ENCODE measurements at regions not wholly inside any gene's neighbourhood (a gene's known extent, or its start where the extent isn't known, plus 50 kb on each side); places are given as distances from the start of the nearest gene placed in this dataset.

DNA sequence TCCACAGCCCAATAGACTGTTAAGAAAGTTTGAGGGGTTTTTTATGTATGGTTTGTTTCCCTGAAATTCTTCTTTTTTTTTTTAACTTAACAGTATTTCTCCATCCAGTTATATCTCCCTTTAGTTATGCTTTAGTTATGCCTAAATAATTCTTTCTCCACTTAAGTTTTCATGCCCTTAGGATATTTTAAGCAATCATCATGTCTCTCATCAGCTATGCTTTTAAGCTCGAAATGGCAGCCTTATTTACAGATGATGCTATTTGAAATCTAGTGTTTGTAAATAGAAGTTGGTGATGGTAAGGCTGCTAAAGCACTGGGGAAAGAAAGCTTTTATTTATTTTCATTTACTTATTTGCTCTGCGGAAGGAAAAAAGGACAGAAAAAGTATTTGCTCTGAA lies 439.3 kb downstream of the TFAP2B start:
- Histone ChIP-seq H3K4me1 (ENCODE audit: control insufficient read depth, insufficient read depth, low read length) (no peaks in the 10 kb centered on the region), H3K36me3 (ENCODE audit: control insufficient read depth in 2 of 2, insufficient read depth in 1 of 2, low read length in 2 of 2) (no peaks in the 10 kb centered on the region), H3K4me3 (ENCODE audit: low read depth, low read length) (no peak overlapping the region), H3K27ac (ENCODE audit: extremely low read depth, low read depth, low read length) (no peak overlapping the region), H3K9me3 (ENCODE audit: control insufficient read depth, insufficient read depth, low read depth, low read length) (no peaks in the 10 kb centered on the region)
- ChIA-PET CTCF (interaction anchor here (0.6 kb wide), 1 partner anchor 338 kb away, joined by 3 read pairs; no protein-coding TSS in a partner anchor), POLR2A (no interaction called here)
- TF ChIP-seq ZFP37 (tag by site-specific recombination; IDR thresholded peaks at IDR 0.05) (no peak), ZNF423 (tag by site-specific recombination; IDR thresholded peaks at IDR 0.05) (no peak), TCF7L2 (IDR thresholded peaks at IDR 0.05; ENCODE audit: borderline replicate concordance, low read depth, low read length) (no peak), GLI4 (tag by site-specific recombination; IDR thresholded peaks at IDR 0.05) (no peak), GLI2 (tag by site-specific recombination; IDR thresholded peaks at IDR 0.05; ENCODE audit: borderline replicate concordance, low read depth) (no peak), ZBTB1 (tag by site-specific recombination; IDR thresholded peaks at IDR 0.05) (no peak), ZNF521 (tag by site-specific recombination; IDR thresholded peaks at IDR 0.05) (no peak), ZNF394 (tag by site-specific recombination; IDR thresholded peaks at IDR 0.05; ENCODE audit: borderline replicate concordance) (no peak), ZNF621 (tag by site-specific recombination; IDR thresholded peaks at IDR 0.05) (no peak)

DNA sequence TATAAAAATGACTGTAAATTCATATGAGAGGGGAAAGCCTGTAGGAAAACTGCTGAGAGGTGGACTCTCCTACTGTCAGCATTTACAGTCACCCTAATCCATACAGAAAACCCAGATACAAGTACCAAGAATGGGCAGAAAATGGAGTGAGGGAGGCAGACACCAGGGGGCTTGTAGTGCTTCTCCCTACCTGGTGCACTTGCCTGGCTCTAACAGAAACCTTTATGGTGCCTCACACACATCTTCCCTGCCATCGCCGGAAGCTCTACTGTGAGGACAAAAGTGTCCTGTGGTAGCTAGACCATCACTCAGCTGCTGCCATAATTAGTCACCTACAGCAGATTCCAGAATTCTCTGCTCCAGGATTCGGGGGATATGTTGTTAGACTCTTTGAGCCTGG lies 441.3 kb downstream of the TFAP2B start:
- no peaks in the 10 kb centered on the region for H3K9me3 ChIP-seq (ENCODE audit: control insufficient read depth, insufficient read depth, low read depth, low read length)
- no peaks in the 10 kb centered on the region for H3K4me1 ChIP-seq (ENCODE audit: control insufficient read depth, insufficient read depth, low read length)
- ChIA-PET CTCF (no interaction called here), POLR2A (no interaction called here)
- H3K4me3 ChIP-seq (ENCODE audit: low read depth, low read length), result no peak overlapping the region
- no peak for TF ChIP-seq ZNF302 (tag by site-specific recombination; IDR thresholded peaks at IDR 0.05; ENCODE audit: low read depth)
- H3K27ac ChIP-seq (ENCODE audit: extremely low read depth, low read depth, low read length), result no peak overlapping the region
- no peaks in the 10 kb centered on the region for H3K36me3 ChIP-seq (ENCODE audit: control insufficient read depth in 2 of 2, insufficient read depth in 1 of 2, low read length in 2 of 2)

DNA sequence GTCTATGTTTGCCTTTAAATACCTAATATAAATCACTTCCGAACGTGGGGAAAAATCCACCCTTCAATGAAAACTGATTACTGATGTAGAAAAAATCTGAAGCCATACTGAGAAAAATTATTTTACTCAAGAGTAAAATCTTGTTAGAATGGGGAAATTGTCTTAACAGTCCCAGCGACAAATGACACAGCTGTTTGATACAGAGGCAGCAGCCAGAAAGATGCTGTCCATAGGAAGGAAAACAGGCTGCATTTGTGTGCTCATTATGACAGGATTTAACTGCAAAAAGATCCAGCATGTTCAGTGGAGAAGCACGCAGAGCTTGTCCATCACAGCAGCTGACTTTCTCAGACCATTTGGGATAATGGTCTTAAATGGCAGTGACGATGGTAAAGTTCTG lies 443.0 kb downstream of the TFAP2B start:
- no peak overlapping the region for H3K4me3 ChIP-seq (ENCODE audit: low read depth, low read length)
- CTCF ChIA-PET, result no interaction called here
- H3K9me3 ChIP-seq (ENCODE audit: control insufficient read depth, insufficient read depth, low read depth, low read length), result no peaks in the 10 kb centered on the region
- TF ChIP-seq, protein P1, sequence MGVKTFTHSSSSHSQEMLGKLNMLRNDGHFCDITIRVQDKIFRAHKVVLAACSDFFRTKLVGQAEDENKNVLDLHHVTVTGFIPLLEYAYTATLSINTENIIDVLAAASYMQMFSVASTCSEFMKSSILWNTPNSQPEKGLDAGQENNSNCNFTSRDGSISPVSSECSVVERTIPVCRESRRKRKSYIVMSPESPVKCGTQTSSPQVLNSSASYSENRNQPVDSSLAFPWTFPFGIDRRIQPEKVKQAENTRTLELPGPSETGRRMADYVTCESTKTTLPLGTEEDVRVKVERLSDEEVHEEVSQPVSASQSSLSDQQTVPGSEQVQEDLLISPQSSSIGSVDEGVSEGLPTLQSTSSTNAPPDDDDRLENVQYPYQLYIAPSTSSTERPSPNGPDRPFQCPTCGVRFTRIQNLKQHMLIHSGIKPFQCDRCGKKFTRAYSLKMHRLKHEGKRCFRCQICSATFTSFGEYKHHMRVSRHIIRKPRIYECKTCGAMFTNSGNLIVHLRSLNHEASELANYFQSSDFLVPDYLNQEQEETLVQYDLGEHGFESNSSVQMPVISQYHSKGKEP (tag by site-specific recombination; IDR thresholded peaks at IDR 0.05), result no peak
- TF ChIP-seq ZNF146 (tag by site-specific recombination; IDR thresholded peaks at IDR 0.05) (no peak), ZFP37 (tag by site-specific recombination; IDR thresholded peaks at IDR 0.05) (no peak)
- TF ChIP-seq, protein P2, sequence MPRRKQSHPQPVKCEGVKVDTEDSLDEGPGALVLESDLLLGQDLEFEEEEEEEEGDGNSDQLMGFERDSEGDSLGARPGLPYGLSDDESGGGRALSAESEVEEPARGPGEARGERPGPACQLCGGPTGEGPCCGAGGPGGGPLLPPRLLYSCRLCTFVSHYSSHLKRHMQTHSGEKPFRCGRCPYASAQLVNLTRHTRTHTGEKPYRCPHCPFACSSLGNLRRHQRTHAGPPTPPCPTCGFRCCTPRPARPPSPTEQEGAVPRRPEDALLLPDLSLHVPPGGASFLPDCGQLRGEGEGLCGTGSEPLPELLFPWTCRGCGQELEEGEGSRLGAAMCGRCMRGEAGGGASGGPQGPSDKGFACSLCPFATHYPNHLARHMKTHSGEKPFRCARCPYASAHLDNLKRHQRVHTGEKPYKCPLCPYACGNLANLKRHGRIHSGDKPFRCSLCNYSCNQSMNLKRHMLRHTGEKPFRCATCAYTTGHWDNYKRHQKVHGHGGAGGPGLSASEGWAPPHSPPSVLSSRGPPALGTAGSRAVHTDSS (tag by site-specific recombination; IDR thresholded peaks at IDR 0.05), result no peak
- TF ChIP-seq, protein P3, sequence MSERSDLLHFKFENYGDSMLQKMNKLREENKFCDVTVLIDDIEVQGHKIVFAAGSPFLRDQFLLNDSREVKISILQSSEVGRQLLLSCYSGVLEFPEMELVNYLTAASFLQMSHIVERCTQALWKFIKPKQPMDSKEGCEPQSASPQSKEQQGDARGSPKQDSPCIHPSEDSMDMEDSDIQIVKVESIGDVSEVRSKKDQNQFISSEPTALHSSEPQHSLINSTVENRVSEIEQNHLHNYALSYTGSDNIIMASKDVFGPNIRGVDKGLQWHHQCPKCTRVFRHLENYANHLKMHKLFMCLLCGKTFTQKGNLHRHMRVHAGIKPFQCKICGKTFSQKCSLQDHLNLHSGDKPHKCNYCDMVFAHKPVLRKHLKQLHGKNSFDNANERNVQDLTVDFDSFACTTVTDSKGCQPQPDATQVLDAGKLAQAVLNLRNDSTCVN (tag by site-specific recombination; optimal IDR thresholded peaks at IDR 0.05), result no peak
- H3K27ac ChIP-seq (ENCODE audit: extremely low read depth, low read depth, low read length), result no peak overlapping the region
- POLR2A ChIA-PET, result no interaction called here
- H3K36me3 ChIP-seq (ENCODE audit: control insufficient read depth in 2 of 2, insufficient read depth in 1 of 2, low read length in 2 of 2), result no peaks in the 10 kb centered on the region
- no peaks in the 10 kb centered on the region for H3K4me1 ChIP-seq (ENCODE audit: control insufficient read depth, insufficient read depth, low read length)

DNA sequence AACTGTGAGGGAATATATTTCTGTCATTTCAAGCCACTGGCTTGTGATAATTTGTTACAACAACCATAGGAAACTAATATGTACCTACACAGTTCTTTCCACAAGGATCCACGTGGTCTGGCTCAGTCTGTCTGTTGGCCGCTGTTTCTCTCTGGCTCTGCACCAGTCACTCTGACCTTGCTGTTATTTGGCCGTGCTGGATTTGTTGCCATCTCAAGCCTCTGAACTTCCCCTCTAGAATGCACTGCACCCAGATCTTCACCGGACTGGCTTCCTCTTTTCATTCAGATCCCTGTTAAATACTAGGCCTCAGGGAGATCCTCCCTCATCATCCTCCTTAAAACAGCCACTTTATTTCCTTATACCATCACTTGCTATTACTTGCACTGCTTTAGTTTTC lies 446.8 kb downstream of the TFAP2B start:
- no peaks in the 10 kb centered on the region for H3K36me3 ChIP-seq (ENCODE audit: control insufficient read depth in 2 of 2, insufficient read depth in 1 of 2, low read length in 2 of 2)
- no peak overlapping the region for H3K4me3 ChIP-seq (ENCODE audit: low read depth, low read length)
- ChIA-PET POLR2A (no interaction called here), CTCF (no interaction called here)
- H3K27ac ChIP-seq (ENCODE audit: extremely low read depth, low read depth, low read length), result no peak overlapping the region
- H3K9me3 ChIP-seq (ENCODE audit: control insufficient read depth, insufficient read depth, low read depth, low read length), result no peaks in the 10 kb centered on the region
- H3K4me1 ChIP-seq (ENCODE audit: control insufficient read depth, insufficient read depth, low read length), result no peaks in the 10 kb centered on the region
- TF ChIP-seq, protein P4, sequence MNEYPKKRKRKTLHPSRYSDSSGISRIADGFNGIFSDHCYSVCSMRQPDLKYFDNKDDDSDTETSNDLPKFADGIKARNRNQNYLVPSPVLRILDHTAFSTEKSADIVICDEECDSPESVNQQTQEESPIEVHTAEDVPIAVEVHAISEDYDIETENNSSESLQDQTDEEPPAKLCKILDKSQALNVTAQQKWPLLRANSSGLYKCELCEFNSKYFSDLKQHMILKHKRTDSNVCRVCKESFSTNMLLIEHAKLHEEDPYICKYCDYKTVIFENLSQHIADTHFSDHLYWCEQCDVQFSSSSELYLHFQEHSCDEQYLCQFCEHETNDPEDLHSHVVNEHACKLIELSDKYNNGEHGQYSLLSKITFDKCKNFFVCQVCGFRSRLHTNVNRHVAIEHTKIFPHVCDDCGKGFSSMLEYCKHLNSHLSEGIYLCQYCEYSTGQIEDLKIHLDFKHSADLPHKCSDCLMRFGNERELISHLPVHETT (tag by site-specific recombination; IDR thresholded peaks at IDR 0.05), result no peak
- TF ChIP-seq, protein P5, sequence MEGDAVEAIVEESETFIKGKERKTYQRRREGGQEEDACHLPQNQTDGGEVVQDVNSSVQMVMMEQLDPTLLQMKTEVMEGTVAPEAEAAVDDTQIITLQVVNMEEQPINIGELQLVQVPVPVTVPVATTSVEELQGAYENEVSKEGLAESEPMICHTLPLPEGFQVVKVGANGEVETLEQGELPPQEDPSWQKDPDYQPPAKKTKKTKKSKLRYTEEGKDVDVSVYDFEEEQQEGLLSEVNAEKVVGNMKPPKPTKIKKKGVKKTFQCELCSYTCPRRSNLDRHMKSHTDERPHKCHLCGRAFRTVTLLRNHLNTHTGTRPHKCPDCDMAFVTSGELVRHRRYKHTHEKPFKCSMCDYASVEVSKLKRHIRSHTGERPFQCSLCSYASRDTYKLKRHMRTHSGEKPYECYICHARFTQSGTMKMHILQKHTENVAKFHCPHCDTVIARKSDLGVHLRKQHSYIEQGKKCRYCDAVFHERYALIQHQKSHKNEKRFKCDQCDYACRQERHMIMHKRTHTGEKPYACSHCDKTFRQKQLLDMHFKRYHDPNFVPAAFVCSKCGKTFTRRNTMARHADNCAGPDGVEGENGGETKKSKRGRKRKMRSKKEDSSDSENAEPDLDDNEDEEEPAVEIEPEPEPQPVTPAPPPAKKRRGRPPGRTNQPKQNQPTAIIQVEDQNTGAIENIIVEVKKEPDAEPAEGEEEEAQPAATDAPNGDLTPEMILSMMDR (tag by site-specific recombination; IDR thresholded peaks at IDR 0.05), result no peak
- TF ChIP-seq ZNF707 (tag by site-specific recombination; IDR thresholded peaks at IDR 0.05), result no peak
- no peak for TF ChIP-seq ZNF37A (tag by site-specific recombination; IDR thresholded peaks at IDR 0.05)
- TF ChIP-seq, protein P6, sequence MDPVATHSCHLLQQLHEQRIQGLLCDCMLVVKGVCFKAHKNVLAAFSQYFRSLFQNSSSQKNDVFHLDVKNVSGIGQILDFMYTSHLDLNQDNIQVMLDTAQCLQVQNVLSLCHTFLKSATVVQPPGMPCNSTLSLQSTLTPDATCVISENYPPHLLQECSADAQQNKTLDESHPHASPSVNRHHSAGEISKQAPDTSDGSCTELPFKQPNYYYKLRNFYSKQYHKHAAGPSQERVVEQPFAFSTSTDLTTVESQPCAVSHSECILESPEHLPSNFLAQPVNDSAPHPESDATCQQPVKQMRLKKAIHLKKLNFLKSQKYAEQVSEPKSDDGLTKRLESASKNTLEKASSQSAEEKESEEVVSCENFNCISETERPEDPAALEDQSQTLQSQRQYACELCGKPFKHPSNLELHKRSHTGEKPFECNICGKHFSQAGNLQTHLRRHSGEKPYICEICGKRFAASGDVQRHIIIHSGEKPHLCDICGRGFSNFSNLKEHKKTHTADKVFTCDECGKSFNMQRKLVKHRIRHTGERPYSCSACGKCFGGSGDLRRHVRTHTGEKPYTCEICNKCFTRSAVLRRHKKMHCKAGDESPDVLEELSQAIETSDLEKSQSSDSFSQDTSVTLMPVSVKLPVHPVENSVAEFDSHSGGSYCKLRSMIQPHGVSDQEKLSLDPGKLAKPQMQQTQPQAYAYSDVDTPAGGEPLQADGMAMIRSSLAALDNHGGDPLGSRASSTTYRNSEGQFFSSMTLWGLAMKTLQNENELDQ (tag by site-specific recombination; IDR thresholded peaks at IDR 0.05; ENCODE audit: low read depth), result no peak

Measured in HEK293 (cell line).